Kidney epithelial cell (primary cell): ENCODE measurements at regions not wholly inside any gene's neighbourhood (a gene's known extent, or its start where the extent isn't known, plus 50 kb on each side); places are given as distances from the start of the nearest gene placed in this dataset.

Experiments used
- DNase-seq: peaks from one replicate; pipeline ENCODE4 v3.0.0-alpha.2; 2010; ENCODE audit warnings: low read depth
- H3K27me3 ChIP-seq: 2 replicates; pipeline ENCODE4 v1.6.0; 2011; ENCODE audit warnings: low read length; ENCODE audit not compliant: control insufficient read depth, insufficient read depth
- H3K36me3 ChIP-seq: 2 replicates; pipeline ENCODE4 v1.5.1; 2011; ENCODE audit warnings: low read length; ENCODE audit not compliant: control insufficient read depth, insufficient read depth
- H3K4me3 ChIP-seq: 2 replicates; pipeline ENCODE4 v1.5.1; 2011; ENCODE audit warnings: low read depth, mild to moderate bottlenecking, control low read depth, low read length
- TF ChIP-seq, protein P1 (sequence below): IDR thresholded peaks from 2 replicates; pipeline ENCODE4 v1.5.1; 2011; ENCODE audit warnings: mild to moderate bottlenecking, moderate library complexity, low read length, control low read depth, inconsistent platforms; ENCODE audit not compliant: insufficient read depth, poor library complexity, severe bottlenecking

DNA sequence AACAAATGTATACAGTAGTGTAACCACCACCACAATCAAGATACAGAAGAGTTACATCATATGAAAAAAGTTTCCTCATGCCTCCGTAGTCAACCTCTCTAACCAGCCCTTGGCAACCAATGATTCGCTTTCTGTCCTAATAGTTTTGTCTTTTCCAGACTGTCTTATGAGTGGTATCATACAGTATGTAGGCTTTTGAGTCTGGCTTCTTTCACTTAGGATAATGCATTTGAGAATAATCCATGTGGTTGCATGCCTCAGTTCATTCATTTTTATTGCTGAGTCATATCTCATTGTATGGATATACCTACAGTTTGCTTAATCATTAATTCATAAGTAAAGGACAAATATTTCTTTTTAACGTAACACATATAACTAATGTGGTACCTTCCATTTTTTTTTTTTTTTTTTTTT is 86.4 kb upstream of the RIPOR2 start:
- no peak for DNase-seq
- no peak overlapping the region for H3K4me3 ChIP-seq
- no peaks in the 10 kb centered on the region for H3K36me3 ChIP-seq
- TF ChIP-seq, protein P1, sequence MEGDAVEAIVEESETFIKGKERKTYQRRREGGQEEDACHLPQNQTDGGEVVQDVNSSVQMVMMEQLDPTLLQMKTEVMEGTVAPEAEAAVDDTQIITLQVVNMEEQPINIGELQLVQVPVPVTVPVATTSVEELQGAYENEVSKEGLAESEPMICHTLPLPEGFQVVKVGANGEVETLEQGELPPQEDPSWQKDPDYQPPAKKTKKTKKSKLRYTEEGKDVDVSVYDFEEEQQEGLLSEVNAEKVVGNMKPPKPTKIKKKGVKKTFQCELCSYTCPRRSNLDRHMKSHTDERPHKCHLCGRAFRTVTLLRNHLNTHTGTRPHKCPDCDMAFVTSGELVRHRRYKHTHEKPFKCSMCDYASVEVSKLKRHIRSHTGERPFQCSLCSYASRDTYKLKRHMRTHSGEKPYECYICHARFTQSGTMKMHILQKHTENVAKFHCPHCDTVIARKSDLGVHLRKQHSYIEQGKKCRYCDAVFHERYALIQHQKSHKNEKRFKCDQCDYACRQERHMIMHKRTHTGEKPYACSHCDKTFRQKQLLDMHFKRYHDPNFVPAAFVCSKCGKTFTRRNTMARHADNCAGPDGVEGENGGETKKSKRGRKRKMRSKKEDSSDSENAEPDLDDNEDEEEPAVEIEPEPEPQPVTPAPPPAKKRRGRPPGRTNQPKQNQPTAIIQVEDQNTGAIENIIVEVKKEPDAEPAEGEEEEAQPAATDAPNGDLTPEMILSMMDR, result no peak
- H3K27me3 ChIP-seq, result no peaks in the 10 kb centered on the region

DNA sequence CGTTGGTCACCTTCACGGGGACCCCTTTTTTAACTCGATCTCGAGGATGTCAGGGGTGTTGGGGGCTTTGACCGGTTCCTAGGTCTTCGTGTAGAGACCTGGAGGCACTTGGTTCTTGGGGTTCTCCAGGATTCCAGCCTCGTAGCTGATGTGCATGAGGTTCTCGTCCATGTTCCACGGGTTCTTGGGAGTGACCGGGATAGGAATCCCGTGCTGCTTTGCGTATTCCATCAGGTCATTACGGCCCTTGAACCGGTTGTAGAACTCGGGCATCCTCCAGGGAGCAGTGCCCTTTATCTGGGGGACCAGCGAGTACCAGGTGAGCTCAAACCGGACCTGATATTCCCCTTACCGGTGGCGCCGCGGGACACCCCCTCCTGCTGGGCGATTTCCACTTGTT is 88.0 kb upstream of the RIPOR2 start:
- H3K4me3 ChIP-seq, result no peak overlapping the region
- H3K27me3 ChIP-seq, result no peaks in the 10 kb centered on the region
- DNase-seq, result no peak
- TF ChIP-seq, protein P1, result no peak
- H3K36me3 ChIP-seq, result no peaks in the 10 kb centered on the region

DNA sequence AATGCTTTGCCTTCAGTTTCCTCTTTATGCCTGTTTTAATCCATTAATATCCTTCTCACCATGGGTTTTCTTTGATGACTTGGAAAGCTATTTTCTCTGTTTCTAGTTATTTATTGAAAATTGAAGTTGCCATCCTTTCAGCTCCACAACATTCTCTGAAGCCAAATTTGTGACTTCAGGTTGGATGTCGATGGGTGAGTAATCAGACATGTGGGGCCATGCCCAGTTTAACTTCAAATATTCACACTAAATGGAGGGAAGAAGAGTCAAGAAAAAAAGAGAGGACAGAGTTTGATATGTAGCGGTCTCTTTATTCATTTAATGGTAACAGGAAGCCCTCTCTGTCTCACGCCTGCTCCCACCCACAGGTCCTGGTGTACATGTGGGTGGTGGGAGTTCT is 89.1 kb upstream of the RIPOR2 start:
- Histone ChIP-seq H3K27me3 (no peaks in the 10 kb centered on the region), H3K4me3 (no peak overlapping the region), H3K36me3 (no peaks in the 10 kb centered on the region)
- no peak for DNase-seq
- TF ChIP-seq, protein P1, result no peak

DNA sequence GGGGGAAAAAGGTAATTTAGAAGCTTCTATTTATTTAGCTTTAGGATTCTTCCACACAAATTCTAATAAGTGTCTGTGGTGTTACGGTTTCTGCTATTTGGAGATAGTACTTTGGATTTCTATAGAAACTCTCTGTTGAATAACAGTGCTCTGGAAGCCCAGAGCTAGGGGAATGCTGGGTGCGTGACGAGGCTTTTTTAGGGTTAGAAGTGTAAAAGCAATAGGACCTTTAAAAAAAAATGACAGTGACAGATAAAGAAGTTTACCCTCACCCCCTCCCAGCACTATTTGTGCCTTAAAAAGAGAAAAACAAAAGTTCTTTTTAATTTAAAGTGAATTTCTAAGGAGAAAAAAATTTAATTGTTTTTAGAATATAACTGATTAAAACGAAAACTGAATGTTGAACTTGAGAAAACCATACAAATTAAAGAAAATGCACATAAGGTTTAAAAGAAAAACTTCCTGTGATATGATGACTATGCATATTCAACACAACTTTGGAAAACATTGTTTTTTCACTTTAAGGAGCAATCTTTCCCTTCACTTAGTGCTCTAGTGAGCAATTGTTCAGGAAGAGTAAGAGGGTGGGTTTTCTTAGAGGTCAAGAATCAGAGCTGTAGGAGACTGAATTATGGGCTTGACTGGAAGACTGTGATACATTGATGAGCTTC is 89.6 kb upstream of the RIPOR2 start:
- Histone ChIP-seq H3K27me3 (no peaks in the 10 kb centered on the region), H3K36me3 (no peaks in the 10 kb centered on the region), H3K4me3 (no peak overlapping the region)
- TF ChIP-seq, protein P1, result no peak
- DNase-seq, result no peak

DNA sequence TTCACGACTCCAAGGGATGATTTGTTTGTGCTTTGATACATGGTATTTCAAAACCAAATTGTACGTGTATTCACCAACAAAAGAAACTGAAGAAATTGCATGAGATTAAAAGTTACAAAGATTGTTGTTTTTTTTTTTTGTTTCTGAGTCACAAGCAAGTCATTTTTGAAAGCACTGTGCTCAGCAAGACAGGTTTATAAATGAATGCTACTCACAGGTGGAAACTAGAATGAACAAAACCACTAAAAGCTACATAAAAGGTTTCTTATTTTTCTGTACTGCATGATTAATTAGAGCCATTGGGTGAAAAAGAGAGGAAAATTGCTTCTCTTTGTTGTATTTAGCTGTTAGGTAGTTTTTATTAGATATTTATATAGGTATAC is 90.2 kb upstream of the RIPOR2 start:
- TF ChIP-seq, protein P1, result no peak
- DNase-seq, result no peak
- no peaks in the 10 kb centered on the region for H3K27me3 ChIP-seq
- H3K4me3 ChIP-seq, result no peak overlapping the region
- H3K36me3 ChIP-seq, result no peaks in the 10 kb centered on the region

DNA sequence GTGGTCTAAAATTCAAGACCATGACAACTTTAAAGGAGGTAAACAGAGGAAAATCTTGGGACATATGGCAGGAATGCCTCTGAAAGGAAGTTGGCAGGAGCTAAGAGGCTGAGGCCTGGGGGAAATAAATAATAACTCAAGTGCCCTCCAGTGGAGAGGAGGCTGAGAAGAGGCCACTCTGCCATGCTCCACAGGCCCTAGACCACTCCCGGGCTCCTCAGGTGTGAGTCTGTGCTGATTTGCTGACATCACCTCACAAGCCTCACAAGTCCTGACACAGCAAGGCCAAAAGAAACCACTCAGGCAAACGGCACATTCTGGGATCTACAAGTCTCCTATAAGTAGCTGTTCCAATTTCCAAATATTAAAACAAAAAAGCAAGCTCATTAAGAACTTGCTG is 91.0 kb upstream of the RIPOR2 start:
- H3K36me3 ChIP-seq, result no peaks in the 10 kb centered on the region
- no peak overlapping the region for H3K4me3 ChIP-seq
- TF ChIP-seq, protein P1, result no peak
- no peaks in the 10 kb centered on the region for H3K27me3 ChIP-seq
- DNase-seq, result no peak
